ENCODE measurements at regions not wholly inside any gene's neighbourhood (a gene's known extent, or its start where the extent isn't known, plus 50 kb on each side); places are given as distances from the start of the nearest gene placed in this dataset.

- TF ChIP-seq EZH2phosphoT487 (IDR thresholded peaks at IDR 0.05; ENCODE audit: insufficient read depth, low read depth) (no peak), EZH2 (IDR thresholded peaks at IDR 0.05; ENCODE audit: insufficient read depth, poor library complexity, severe bottlenecking) (no peak)
Observed at GRCh38 chr2:228949831-228950230, 321.3 kb downstream of the PID1 start.
